ENCODE measurements at regions not wholly inside any gene's neighbourhood (a gene's known extent, or its start where the extent isn't known, plus 50 kb on each side); places are given as distances from the start of the nearest gene placed in this dataset.

GRCh38 chrX:23509256-23509655 lies 158.0 kb upstream of the PRDX4 start:
- Histone ChIP-seq H3K36me3 (ENCODE audit: control insufficient read depth, insufficient read depth, low read length) (no peaks in the 10 kb centered on the region), H3K9me3 (ENCODE audit: control insufficient read depth, insufficient read depth, low read depth, low read length) (no peaks in the 10 kb centered on the region), H3K4me3 (ENCODE audit: low read depth in 2 of 2, low read length in 2 of 2) (no peak overlapping the region), H3K27ac (ENCODE audit: low read length) (no peak overlapping the region), H3K27me3 (ENCODE audit: control insufficient read depth, insufficient read depth, low read length) (no peaks in the 10 kb centered on the region), H3K4me1 (ENCODE audit: control insufficient read depth, insufficient read depth, low read length) (peaks cover 8% of the 10 kb centered on the region; the same call in 1 of the 2 replicates)
- intact Hi-C loops (cut with micrococcal nuclease; ENCODE audit: unreplicated experiment) (no loop called here), in situ Hi-C loops (cut with HindIII; ENCODE audit: low pct_unique_long_range_greater_than_20kb, low sequenced_read_pairs) (no loop called here)
- no TSS peak for BruUV-seq (replicated peaks)
- no peak for ATAC-seq
- no peak for DNase-seq (ENCODE audit: low read depth, low spot score)
- ChIA-PET POLR2A (no interaction called here), CTCF (no interaction called here)
- TF ChIP-seq, protein P1, sequence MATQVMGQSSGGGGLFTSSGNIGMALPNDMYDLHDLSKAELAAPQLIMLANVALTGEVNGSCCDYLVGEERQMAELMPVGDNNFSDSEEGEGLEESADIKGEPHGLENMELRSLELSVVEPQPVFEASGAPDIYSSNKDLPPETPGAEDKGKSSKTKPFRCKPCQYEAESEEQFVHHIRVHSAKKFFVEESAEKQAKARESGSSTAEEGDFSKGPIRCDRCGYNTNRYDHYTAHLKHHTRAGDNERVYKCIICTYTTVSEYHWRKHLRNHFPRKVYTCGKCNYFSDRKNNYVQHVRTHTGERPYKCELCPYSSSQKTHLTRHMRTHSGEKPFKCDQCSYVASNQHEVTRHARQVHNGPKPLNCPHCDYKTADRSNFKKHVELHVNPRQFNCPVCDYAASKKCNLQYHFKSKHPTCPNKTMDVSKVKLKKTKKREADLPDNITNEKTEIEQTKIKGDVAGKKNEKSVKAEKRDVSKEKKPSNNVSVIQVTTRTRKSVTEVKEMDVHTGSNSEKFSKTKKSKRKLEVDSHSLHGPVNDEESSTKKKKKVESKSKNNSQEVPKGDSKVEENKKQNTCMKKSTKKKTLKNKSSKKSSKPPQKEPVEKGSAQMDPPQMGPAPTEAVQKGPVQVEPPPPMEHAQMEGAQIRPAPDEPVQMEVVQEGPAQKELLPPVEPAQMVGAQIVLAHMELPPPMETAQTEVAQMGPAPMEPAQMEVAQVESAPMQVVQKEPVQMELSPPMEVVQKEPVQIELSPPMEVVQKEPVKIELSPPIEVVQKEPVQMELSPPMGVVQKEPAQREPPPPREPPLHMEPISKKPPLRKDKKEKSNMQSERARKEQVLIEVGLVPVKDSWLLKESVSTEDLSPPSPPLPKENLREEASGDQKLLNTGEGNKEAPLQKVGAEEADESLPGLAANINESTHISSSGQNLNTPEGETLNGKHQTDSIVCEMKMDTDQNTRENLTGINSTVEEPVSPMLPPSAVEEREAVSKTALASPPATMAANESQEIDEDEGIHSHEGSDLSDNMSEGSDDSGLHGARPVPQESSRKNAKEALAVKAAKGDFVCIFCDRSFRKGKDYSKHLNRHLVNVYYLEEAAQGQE (IDR thresholded peaks at IDR 0.05; ENCODE audit: insufficient read depth in 1 of 2, low read depth in 2 of 2, low read length in 1 of 2), result no peak
- no peak for TF ChIP-seq POLR2AphosphoS5 (IDR thresholded peaks at IDR 0.05; ENCODE audit: low read depth, low read length)

DNA sequence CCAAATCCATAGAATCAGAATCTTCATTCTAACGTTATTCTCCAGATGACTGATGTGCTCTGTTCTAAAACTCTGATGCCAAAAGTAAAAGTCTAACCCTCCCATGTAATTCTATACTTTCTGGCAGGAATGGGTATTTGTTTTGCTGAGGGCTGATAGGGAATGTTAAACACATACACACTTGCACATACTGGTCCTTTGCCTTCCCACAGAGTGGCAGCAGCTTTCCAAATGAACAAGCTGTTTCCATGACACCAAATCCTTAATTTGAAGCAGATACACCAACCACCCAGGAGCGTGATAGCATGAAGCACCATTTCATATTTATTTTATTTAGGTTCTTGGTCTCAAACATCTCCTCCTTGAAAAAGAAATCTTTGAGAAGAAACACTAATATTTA lies 155.5 kb upstream of the PRDX4 start:
- no peak for DNase-seq (ENCODE audit: low read depth, low spot score)
- no peak overlapping the region for H3K27ac ChIP-seq (ENCODE audit: low read length)
- no peaks in the 10 kb centered on the region for H3K27me3 ChIP-seq (ENCODE audit: control insufficient read depth, insufficient read depth, low read length)
- ATAC-seq, result no peak
- H3K9me3 ChIP-seq (ENCODE audit: control insufficient read depth, insufficient read depth, low read depth, low read length), result no peaks in the 10 kb centered on the region
- no peaks in the 10 kb centered on the region for H3K4me1 ChIP-seq (ENCODE audit: control insufficient read depth, insufficient read depth, low read length)
- TF ChIP-seq POLR2AphosphoS5 (IDR thresholded peaks at IDR 0.05; ENCODE audit: low read depth, low read length), result no peak
- no peak for TF ChIP-seq SIN3A (IDR thresholded peaks at IDR 0.05; ENCODE audit: borderline replicate concordance, insufficient read depth, low read depth, low read length)
- TF ChIP-seq, protein P1 (IDR thresholded peaks at IDR 0.05; ENCODE audit: insufficient read depth in 1 of 2, low read depth in 2 of 2, low read length in 1 of 2), result no peak
- TF ChIP-seq, protein P2, sequence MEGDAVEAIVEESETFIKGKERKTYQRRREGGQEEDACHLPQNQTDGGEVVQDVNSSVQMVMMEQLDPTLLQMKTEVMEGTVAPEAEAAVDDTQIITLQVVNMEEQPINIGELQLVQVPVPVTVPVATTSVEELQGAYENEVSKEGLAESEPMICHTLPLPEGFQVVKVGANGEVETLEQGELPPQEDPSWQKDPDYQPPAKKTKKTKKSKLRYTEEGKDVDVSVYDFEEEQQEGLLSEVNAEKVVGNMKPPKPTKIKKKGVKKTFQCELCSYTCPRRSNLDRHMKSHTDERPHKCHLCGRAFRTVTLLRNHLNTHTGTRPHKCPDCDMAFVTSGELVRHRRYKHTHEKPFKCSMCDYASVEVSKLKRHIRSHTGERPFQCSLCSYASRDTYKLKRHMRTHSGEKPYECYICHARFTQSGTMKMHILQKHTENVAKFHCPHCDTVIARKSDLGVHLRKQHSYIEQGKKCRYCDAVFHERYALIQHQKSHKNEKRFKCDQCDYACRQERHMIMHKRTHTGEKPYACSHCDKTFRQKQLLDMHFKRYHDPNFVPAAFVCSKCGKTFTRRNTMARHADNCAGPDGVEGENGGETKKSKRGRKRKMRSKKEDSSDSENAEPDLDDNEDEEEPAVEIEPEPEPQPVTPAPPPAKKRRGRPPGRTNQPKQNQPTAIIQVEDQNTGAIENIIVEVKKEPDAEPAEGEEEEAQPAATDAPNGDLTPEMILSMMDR (IDR thresholded peaks at IDR 0.05), result no peak
- TF ChIP-seq TCF7L2 (IDR thresholded peaks at IDR 0.05; ENCODE audit: low read depth, low read length), result no peak
- no TSS peak for BruUV-seq (replicated peaks)
- ChIA-PET POLR2A (no interaction called here), CTCF (no interaction called here)
- H3K4me3 ChIP-seq (ENCODE audit: low read depth in 2 of 2, low read length in 2 of 2), result no peak overlapping the region
- in situ Hi-C loops (cut with HindIII; ENCODE audit: low pct_unique_long_range_greater_than_20kb, low sequenced_read_pairs), result no loop called here
- intact Hi-C loops (cut with micrococcal nuclease; ENCODE audit: unreplicated experiment), result no loop called here
- H3K36me3 ChIP-seq (ENCODE audit: control insufficient read depth, insufficient read depth, low read length), result no peaks in the 10 kb centered on the region
